ENCODE measurements at regions not wholly inside any gene's neighbourhood (a gene's known extent, or its start where the extent isn't known, plus 50 kb on each side); places are given as distances from the start of the nearest gene placed in this dataset.

DNA sequence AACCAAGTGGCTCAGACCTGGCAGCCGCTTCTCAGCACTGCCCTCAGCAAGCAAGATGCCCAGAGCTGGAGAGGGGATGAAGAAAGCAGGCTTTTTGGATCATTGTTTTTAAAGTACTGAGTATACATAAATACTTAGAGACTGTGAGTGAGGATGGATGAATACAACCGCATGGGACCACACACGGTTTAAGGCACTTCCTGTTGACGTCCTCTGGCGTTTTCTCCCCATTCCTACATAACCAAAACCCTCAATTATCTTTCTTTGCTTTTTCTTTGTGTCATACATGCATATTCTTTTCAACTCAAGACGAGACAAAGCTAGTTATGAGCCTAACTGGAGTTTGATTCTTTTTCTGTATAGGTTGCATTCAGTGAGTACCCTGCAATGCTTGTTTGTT lies 198.4 kb downstream of the GALR1 start:
- no peak for DNase-seq

DNA sequence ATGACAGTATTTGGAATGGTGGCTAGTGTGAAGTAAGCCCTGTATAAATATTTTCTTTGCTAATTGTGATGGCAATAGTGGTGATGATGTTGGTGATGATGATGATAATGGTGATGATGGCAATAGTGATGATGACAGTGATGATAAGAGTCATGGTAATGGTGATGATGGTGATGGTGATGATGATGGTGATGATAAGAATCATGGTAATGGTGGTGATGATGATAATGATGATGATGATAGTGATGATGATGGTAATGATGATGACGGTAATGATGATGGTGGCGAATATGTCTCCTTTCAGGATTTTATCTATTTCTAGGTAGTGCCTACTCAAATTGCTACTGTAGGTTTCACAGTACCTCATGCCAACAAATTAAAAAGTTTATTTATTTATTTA lies 205.4 kb downstream of the GALR1 start:
- DNase-seq, result no peak

DNA sequence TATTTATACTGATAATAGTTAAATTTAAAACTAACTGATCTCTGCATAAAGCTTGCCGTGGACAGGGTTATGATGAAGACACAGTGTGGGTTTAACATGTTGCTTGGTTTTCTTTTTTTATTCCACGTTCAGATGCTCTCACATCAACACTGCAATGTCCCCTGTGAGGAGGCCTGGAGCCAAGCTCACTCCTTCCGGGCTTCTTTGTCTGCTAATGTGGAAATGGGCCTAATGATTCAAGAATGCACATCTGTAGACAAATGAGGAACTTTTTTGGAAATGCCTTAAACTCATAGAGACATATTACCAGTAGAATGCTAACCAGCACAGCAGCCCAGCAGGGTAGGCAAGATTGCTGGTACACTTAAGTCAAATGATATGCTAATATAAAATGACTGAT lies 208.0 kb downstream of the GALR1 start:
- DNase-seq, result no peak

DNA sequence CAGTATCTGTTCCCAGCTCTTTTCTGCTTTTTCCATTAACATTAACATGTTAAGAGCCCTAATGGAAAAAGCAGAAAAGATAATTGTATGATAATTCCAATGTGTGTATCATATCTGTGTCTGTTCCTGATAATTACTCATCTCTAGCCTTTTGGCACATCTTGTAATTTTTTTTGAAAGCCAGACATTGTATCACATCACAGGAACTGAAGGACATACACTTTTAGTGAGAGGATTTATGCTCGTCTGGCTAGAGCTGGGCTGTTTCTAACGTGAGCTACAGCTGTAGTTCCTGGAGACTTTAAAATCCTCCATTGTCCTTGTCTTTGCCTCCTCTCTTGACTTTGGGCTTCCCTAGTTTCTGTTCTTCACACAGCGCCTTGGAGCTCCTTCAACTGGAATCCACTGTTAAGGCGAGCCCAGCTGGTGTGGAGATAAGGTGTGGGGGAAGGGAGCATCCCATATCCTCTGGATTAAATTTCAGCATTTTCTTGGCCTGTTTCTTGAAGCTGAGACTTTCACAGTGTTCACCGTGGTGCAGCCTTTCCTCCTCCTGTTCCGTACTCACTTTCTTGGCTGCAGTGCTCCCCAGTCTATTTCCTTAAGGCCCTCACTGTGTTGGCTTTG lies 211.5 kb downstream of the GALR1 start:
- DNase-seq, result no peak

DNA sequence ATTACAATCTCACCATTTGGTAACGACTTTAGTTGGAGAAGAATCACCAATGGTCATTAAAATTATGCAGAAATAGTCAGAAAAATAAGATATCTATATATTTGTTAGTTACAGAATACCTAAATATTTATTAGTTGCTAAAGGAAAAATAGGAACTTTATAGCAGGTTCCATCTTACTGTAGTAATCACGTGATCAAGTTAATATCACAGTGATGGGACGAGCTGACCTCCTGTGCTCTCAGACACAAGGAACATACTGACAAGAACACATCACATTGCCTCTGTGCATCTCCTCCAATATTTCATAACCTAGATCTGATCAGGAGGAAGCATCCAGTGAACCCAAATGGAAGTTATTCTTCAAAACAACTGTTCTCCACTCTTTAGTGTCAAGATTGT lies 215.3 kb downstream of the GALR1 start:
- DNase-seq, result no peak

DNA sequence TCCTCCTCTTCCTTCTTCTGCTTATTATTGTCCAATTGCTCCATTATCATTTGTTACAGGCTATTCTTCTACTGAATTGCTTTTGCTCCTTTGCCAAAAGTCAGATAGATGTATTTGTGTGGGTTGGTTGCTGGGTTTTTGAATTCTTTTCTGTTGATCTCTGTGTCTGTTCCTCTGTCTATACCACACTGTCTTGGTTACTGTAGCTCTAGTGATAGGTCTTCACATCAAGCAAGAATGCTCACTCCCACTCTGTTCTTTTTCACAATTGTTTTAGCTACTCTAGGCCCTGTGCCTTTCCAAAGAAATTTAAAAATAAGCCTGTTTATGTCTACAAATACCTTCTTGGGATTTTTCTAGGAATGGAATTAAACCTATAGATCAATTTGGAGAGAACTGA lies 217.2 kb downstream of the GALR1 start:
- no peak for DNase-seq

DNA sequence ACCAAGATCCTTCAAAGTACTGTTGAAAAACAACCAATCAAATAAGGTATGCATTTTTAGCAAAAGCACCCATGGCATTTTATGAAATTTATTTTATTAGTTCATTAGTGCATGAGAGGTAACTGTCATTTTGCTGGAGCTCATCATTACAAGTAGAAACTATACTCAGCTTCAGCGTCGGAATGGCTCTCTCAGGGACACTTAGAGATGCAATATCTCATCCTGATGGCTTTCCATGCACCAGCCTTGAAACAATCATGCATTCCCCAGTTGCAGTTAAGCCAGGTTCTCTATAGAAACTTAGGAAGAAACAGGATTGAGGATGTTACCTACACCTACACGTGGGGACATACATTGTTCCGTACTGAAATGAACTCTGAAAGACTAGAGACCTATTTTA lies 219.5 kb downstream of the GALR1 start:
- DNase-seq, result no peak

DNA sequence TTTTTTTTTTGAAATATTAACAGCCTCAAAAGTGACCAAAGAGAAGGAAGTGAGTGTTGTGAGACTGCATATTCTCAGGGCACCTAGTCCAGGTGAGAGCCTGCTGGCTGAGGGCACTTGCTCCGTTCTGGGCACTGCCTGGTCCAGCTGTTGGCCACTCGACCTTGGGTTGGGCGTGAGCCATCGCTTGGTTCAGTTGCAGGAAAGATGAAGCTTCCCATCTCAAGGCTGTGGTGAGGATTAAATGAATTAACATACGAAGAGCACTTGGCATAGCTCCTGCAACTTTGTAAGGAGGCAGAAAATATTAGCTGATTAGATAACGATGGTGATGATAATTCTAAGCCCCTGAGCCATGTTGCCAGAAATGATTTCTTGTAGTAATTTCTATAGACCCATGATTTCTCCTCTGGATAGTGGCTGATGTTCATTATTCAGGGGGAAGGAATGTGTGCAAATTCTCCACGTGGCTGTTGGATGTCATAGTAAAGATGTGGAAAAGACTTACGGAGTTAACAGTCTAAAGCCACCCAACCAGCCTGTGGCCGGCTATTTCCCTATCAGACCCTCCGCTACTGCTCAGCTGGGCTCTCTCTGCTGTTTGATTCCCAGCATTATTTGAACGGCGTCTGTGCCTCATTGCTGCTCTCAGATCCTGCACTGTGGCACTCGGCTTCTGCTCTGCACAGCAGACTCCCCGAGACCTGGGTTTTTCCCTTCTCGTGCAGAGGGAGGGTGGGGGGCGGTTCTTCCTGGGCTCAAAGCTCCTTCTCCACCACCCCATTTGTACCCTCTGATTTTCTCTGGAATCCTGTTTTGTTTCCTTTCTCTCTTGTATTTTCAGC lies 221.1 kb downstream of the GALR1 start:
- DNase-seq, result no peak

DNA sequence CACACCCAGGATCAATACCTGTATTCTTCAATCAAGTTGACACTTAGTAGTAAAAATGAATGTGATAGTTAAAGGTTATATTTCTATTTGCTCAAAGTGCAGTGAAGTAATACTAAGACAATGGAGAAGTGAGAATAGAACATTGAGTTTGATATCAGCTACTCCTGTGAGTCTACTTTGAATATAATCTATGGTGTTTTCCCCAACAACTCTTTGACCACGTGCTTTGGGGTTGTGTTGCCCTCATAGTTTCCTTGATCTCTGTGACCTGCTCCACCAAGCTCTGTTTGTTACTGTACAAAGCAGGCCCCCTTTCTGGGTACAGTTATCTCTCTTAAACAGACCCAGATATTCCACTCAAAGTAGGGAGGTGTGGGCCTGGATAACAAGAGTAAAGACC lies 222.9 kb downstream of the GALR1 start:
- no peak for DNase-seq

DNA sequence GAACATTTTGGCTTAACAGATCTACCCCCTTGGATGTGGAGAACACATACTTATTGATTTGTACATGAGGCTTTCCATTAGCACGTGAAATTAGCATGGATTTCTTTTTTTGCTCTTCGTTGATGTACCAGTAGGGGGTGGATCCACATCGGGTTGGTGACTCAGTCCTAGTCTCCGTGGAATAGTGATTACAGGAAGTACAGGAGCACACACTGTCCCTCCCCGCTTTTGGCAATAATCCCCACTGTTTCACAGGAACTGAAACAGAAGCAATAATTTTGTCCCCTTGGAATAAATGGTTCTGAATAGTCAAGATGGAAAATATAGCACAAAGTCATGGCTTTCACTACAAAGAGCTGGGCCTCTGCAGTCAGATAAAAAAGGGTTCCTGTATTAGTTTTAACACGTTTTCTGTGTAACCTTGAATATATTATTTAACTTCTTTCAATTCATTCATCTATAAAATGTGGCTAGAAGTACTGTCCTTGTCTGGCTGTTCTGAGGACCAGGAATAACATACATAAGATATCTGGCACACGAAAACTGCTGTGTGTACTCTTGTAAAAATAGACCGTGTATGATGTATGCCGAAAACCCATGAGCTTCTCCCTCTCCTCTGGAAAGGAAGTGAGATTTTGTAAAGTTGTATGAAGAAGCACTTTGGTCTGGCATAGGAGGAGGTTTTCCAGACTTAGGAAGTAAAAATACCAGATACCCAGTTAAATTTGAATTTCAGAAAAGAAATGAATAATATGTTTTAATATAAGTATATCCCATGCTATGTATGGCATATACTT lies 229.2 kb downstream of the GALR1 start:
- no peak for DNase-seq

DNA sequence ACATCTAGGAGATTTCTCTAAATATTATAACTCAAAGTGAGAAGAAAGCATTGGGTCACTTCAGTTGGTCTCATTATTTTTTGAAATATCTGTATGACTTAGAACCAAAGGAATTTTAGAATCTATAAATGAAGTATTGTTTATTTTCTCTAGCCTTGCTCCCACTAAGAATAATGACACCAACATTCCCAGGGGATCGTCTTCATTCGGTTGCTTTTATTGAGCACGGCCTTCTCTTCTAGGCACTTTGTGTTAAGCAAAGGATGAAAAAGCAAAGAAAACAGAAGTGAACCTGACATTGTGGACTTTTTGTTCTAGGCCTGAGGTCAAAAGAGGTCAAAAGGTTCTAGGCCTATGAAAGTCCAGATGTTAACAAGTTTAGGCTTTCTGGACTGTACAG lies 231.9 kb downstream of the GALR1 start:
- no peak for DNase-seq

DNA sequence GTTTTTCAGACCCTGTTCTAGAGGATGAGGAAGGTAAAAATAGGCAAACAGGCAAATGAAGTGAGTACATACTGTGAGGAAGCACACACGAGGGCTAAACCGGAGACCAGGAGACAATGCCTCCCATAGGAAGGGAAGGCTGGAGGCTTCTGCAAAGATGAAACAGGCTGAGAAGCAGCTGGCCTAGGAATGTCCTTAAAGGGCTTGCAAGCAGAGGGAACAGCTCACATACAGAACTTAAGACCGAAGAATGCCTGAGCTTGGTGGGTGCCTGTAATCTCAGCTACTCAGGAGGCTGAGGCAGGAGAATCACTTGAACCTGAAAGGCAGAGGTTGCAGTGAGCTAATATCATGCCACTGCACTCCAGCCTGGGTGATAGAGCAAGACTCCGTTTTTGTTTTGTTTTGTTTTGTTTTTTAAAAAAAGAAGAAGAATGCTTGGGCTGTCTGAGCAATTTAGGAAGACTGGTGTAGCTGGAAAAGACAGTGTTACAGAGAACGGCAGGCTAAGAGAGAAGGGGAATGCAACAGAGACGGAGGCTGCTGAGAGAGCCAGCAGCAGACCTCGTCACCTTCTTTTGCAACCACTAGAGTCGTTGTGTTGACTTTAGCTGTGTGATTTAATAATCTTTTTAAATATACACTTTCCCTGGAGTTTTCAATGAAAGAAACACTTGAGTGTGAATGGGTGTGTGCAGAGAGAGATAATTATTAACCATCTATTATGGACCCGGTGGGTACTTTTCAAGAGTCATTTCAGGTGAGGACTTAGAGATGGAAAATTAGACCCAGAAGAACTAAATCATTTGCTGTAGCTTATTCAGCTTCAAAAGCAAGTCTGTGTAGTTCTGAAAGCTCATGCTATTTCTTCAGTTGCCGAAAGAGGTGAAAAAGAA lies 232.8 kb downstream of the GALR1 start:
- DNase-seq, result no peak

DNA sequence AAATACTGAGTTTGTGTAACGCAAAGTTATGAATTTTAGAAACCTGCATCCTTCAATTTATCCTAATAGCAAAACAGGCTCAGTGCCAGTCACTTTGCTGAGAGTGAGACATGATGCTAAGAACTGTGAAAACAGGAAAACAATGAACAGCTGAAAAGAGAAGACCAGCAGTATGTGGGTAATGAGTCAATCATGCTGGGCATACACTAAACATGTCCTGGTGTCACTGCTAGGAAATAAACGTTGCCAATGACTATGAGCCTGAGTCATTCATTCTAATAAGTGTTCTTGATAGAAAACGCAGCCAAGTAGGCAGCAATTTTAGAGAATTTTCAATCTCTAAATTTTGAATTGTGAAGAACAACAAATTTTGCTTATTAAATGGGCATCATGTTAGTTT lies 237.3 kb downstream of the GALR1 start:
- DNase-seq, result no peak

DNA sequence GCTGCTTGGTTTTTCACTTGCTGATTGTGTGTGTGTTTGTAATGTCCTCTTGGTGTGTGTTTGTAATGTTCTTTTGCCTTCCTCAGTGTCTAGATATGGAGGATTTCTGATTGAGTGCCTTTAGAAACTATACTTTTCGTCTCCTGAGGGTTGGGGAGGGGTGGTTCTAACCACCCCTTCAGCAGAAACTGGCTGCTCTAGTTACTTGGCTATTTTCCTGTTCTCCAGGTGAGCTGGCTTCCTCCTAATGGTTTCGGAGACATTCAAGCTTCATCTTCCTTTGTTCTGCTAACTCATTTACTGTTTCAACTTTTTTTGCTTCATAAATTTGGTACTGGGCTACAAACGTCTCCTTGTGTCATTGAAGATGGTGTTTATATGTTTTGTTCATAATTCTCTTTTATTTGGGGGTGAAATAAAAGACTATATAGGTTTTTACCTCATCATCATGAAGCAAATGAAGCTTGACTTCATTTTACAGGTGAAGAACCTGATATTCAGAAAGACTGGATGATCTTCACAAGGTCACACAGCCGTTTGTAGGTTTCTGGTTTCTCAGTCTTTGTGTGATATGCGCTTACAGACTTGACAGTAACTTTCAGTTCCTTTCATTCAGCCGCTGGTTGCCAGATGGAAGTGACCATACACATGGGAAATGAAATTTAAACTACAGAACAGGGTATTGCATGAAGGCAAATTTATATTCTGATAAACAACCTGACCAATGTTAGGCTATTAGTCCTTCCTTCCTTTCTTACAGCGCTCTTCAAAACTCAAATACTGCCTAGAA lies 238.5 kb downstream of the GALR1 start:
- no peak for DNase-seq

DNA sequence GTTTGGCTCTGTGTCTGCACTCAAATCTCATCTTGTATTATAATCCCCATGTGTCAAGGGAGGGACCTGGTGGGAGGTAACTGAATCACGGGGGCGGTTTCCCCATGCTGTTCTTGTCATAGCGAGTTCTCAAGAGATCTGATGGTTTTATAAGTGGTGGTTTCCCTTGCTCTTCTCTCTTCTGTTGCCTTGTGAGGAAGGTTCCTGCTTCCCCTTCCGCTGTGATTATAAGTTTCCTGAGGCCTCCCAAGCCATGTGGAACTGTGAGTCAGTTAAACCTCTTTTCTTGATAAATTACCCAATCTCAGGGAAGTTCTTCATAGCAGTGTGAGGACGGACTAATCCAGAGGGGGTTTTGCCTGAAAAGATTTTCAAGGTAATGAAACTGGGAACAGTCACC lies 245.4 kb downstream of the GALR1 start:
- no peak for DNase-seq

DNA sequence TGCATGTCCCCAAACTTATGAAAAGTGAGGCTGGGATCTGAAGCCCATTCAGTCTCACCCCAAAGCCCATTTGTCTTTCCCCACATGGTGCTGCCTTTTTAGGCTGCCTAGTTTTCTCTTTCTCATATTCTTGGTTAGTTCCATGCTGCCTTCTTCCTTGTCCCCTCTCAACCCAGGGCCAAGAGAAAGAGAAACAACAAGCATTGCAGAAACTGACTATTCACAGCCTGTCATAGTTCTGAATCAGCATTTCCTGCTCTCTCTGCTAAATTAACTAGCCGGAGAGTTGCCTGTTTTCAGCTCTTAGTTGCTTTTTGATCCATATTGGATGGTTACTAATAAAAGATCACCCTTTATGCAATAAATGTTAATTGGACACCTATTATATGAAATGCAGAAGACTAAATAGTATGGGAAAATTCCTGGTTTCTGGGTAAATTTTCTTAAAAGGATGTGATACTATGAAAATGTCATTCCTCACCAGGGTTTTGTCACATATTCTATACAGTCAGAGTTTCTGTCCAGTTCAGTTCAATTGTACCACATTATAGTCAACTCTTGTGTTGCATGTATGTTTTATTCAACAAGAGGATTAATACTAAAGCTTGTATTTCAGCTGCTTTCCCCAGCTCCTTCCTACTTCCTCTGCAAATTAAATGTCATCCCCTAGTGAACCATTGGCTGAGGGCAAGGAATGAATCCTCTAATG lies 246.5 kb downstream of the GALR1 start:
- DNase-seq, result no peak

DNA sequence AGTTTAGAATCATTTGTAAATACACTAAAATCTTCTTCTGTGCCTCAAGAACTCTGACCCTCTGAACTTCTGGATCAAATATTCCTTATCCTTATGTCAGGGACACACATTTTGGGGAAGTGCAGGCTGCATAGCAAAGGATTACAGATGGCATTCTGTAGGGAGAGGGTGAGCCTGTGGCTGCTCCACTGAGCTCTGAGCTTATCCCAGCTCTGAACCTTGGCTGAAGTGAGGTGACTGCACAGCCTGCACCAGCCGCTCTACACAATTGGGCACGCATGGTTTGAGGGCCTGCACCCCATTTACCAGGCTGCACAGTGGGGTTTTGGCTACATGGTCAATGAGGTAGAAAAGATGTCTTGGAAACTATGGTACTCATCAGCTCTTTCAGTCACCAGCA lies 251.6 kb downstream of the GALR1 start:
- no peak for DNase-seq

DNA sequence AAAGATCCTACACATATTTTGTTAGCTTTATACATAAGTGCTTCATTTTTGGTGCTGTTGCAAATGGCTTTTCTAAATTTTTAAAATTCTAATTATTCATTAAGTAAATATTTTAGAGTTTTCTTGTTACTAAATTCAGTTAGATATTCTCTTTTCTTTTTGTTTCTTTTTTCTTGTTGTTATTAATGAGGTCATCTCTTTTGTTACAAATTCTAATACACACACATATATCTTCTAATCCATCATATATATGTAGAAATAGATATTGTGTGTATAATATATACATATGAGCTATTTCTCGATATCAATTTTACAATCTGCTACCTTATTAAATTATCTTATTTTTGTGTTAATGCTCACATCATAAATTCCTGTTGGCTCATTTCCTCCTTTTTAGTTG lies 255.9 kb downstream of the GALR1 start:
- DNase-seq, result no peak

DNA sequence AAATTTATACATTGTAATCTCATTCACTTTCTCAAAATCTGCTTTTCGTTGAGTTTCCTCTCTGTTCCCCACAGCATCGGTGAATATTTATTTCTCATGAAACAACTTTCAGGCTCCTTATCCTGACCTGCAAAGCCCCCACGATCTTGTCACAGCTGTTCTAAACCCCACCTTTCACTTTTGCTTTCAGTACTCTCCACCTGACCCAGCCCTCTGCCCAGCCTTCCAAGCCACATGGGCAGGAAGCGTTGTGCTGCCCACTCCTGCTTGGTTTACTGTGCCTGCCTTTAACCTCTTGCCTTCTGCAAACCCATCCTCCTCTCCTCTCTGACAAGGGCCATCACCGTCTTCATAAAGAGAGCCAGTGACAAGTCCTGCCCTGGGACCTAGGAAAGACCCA lies 262.5 kb downstream of the GALR1 start:
- no peak for DNase-seq

DNA sequence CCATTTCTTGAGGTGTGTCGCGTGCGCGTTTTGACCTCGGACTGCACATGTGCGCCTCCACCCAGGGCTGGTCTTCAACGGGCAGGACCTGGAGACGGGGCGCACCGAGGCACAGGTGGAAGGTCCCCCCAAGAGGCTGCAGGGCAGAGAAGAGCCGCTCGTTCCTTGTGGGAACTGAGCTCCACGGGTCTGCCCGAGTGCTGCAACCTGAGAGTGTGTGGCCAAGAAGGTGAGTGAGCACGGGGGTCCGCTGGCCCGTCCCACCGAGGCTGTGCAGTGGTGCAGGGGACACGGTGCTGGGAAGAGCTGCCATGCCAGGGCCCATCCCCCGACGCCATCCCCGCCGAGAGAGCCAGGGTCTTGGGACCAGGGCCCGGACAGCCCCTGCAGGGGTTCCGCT lies 268.3 kb downstream of the GALR1 start:
- no peak for DNase-seq

DNA sequence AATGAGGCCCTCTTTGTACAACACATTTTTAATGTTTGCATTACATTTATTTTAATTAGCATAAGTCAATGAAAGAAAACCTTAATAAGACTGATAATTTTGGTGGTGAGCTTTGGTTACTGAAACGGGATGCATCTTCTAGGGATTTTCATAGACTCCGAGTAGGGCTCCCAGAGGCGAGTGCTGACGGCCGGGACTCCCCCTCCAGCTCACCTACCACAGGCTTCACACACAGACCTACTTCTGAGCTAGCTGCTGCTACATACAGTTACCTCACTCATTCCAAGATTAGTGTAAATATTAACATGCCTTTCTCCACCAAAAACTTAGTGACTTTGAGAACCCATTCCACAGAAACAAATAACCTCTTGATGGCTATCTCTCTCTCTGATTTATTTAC lies 271.1 kb downstream of the GALR1 start:
- no peak for DNase-seq
